ENCODE measurements at regions not wholly inside any gene's neighbourhood (a gene's known extent, or its start where the extent isn't known, plus 50 kb on each side); places are given as distances from the start of the nearest gene placed in this dataset.

DNA sequence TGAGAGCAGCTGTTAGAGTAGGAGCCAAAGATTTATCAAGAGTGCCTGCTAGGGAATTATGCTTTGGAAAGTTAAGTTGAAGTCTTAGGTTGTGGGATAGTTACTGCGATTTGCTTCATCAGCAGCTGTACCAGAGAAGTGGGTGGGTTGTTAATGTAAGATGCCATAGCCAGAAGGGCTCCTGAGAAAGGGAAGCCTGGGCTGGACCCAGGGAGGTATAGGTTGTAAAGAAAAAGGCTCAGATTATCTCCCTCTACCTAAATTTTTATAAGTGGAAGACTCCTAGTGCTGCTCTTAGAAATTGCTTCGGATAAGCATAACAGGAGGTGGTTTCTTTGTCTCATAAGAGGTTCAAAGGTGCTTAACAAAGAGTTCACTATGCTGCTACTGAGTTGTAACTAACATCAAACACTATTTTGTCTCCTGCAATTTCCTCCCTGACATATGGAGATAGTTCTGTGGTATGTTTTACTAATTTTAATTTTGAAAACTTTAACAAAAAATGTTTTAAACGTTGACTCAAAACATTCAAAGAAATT lies 356.9 kb downstream of the DTHD1 start:
- Histone ChIP-seq H3K4me1 (ENCODE audit: control insufficient read depth, insufficient read depth, low read length) (no peaks in the 10 kb centered on the region), H3K9me3 (replicated peaks; ENCODE audit: control insufficient read depth, low read depth, low read length) (no peaks in the 10 kb centered on the region), H3K36me3 (ENCODE audit: control insufficient read depth, insufficient read depth, low read length) (no peaks in the 10 kb centered on the region), H3K27me3 (ENCODE audit: control insufficient read depth, insufficient read depth, low read length) (no peaks in the 10 kb centered on the region), H3K4me3 (ENCODE audit: low read length) (no peak overlapping the region), H3K27ac (ENCODE audit: low read length) (no peak overlapping the region)
- peak; percentile 1 for DNase-seq
- 56% methylated on average over 1 of the region's 3 CpGs for WGBS (ENCODE audit: insufficient coverage)

DNA sequence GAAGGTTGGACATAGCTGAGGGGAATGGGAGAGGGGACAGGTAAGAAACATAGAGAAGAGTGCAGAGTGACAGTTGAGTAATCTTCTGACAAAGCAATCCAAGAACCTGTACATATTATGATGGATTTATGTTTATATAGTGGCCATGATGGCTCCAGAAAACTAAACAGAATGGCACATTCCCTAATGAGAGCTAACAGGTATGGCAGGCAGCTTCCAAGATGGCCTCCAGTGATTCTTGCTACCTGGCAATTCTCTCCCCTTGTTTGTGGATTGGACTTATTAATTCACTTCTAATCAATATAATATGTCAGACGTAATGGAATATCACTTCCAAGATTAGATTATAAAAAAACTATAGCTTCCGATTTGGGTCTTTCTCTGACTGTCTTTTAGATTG lies 359.5 kb downstream of the DTHD1 start:
- WGBS (ENCODE audit: insufficient coverage): no CpG with 5 or more reads among the region's 2 CpGs
- Histone ChIP-seq H3K4me3 (ENCODE audit: low read length) (no peak overlapping the region), H3K27ac (ENCODE audit: low read length) (no peak overlapping the region), H3K27me3 (ENCODE audit: control insufficient read depth, insufficient read depth, low read length) (no peaks in the 10 kb centered on the region), H3K36me3 (ENCODE audit: control insufficient read depth, insufficient read depth, low read length) (no peaks in the 10 kb centered on the region), H3K4me1 (ENCODE audit: control insufficient read depth, insufficient read depth, low read length) (no peaks in the 10 kb centered on the region), H3K9me3 (replicated peaks; ENCODE audit: control insufficient read depth, low read depth, low read length) (no peaks in the 10 kb centered on the region)
- DNase-seq: no peak

DNA sequence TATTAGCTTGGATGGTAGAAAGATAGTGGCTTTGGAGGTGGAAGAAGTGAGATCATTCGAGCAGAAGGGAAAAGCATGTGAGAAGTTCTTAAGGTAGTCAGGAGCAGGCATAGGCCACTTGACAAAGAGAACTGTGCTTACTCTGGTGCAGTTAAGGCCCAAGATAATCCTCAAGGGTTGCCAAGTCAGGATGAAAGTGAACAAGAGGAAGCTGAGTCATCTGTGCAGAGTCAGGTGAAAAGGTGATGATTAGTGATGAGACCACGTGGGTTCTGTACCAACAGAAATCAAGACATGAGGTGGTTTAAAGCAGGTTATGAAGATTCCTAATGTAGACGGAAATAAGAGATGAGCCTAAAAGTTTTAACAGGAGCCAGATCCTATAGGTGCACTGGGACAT lies 369.8 kb downstream of the DTHD1 start:
- no peak for DNase-seq
- Histone ChIP-seq H3K9me3 (replicated peaks; ENCODE audit: control insufficient read depth, low read depth, low read length) (no peaks in the 10 kb centered on the region), H3K4me1 (ENCODE audit: control insufficient read depth, insufficient read depth, low read length) (no peaks in the 10 kb centered on the region), H3K4me3 (ENCODE audit: low read length) (no peak overlapping the region), H3K36me3 (ENCODE audit: control insufficient read depth, insufficient read depth, low read length) (no peaks in the 10 kb centered on the region), H3K27ac (ENCODE audit: low read length) (no peak overlapping the region), H3K27me3 (ENCODE audit: control insufficient read depth, insufficient read depth, low read length) (no peaks in the 10 kb centered on the region)
- 82% methylated on average over 3 of the region's 3 CpGs for WGBS (ENCODE audit: insufficient coverage)

DNA sequence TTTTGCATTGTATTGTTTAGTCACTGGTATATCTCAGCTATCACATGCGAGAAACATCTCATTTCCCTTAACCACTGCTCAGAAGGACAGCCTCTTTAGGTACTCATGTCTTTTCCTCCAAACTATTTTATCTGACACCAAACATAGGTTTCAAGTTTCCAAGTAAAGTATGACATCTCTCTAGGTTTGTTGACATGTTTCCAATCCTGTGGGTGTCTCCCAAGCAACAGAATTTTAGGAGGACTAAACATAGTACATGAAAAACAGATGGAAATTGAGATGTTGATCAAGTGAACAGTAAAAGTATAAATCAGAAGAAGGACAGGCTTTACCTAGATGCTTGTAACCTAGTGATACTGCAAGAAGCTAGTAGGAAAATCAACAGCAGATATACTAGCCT lies 371.4 kb downstream of the DTHD1 start:
- H3K4me1 ChIP-seq (ENCODE audit: control insufficient read depth, insufficient read depth, low read length): no peaks in the 10 kb centered on the region
- H3K27ac ChIP-seq (ENCODE audit: low read length): no peak overlapping the region
- H3K27me3 ChIP-seq (ENCODE audit: control insufficient read depth, insufficient read depth, low read length): no peaks in the 10 kb centered on the region
- WGBS (ENCODE audit: insufficient coverage): no CpG with 5 or more reads among the region's 1 CpG
- H3K9me3 ChIP-seq (replicated peaks; ENCODE audit: control insufficient read depth, low read depth, low read length): no peaks in the 10 kb centered on the region
- peak; percentile 7 for DNase-seq
- H3K4me3 ChIP-seq (ENCODE audit: low read length): no peak overlapping the region
- no peaks in the 10 kb centered on the region for H3K36me3 ChIP-seq (ENCODE audit: control insufficient read depth, insufficient read depth, low read length)

DNA sequence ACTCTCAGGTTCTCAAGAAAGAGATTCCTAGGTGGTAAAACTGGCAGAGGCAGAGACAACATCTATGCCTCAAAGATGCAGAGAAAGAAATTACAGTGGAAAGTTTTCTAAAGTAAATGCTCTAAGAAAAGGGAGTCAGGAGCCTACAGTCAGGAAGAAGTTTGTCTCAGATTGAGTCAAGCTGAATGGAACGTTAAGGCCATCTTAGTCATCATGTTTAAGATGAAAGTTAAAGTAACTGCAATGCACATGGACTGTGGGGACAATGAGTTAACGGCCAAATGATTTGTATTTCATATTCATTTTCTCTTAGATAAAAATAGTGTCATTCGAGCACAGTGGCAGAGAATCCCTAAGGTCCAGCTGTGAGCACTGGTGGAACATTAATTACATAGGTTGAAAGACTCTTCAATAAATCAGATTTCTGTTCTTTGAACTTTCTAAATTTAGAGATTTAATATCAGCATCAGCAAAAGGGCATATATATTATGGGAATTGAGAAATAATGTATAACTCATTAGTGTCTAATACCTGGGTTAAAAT lies 384.6 kb downstream of the DTHD1 start:
- Histone ChIP-seq H3K4me3 (ENCODE audit: low read length) (no peak overlapping the region), H3K27me3 (ENCODE audit: control insufficient read depth, insufficient read depth, low read length) (no peaks in the 10 kb centered on the region), H3K9me3 (replicated peaks; ENCODE audit: control insufficient read depth, low read depth, low read length) (peaks cover 2% of the 10 kb centered on the region), H3K36me3 (ENCODE audit: control insufficient read depth, insufficient read depth, low read length) (no peaks in the 10 kb centered on the region), H3K27ac (ENCODE audit: low read length) (no peak overlapping the region), H3K4me1 (ENCODE audit: control insufficient read depth, insufficient read depth, low read length) (no peaks in the 10 kb centered on the region)
- WGBS (ENCODE audit: insufficient coverage): no CpG with 5 or more reads among the region's 3 CpGs
- no peak for DNase-seq

DNA sequence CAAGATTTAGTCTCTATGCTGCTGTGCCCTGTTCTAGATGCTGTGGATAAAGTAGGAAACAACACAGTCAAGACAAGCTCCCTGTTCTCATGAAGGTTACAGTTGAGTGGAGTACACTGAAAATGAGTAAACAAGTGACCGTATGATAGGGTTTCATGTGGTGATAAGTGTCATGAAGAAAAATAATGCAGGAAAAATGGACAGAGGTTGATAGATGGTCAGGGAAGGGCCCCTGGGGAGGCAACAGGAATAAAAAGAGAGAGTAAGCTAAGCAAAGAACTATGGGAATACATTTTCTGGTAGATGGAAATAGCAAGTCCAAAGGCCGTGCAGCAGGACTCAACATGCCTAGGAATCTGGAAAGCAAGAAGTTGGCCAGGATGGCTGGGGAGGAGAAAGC lies 394.0 kb downstream of the DTHD1 start:
- Histone ChIP-seq H3K9me3 (replicated peaks; ENCODE audit: control insufficient read depth, low read depth, low read length) (no peaks in the 10 kb centered on the region), H3K4me3 (ENCODE audit: low read length) (no peak overlapping the region), H3K27me3 (ENCODE audit: control insufficient read depth, insufficient read depth, low read length) (no peaks in the 10 kb centered on the region), H3K36me3 (ENCODE audit: control insufficient read depth, insufficient read depth, low read length) (no peaks in the 10 kb centered on the region), H3K4me1 (ENCODE audit: control insufficient read depth, insufficient read depth, low read length) (no peaks in the 10 kb centered on the region), H3K27ac (ENCODE audit: low read length) (no peak overlapping the region)
- 96% methylated on average over 2 of the region's 2 CpGs for WGBS (ENCODE audit: insufficient coverage)
- no peak for DNase-seq

DNA sequence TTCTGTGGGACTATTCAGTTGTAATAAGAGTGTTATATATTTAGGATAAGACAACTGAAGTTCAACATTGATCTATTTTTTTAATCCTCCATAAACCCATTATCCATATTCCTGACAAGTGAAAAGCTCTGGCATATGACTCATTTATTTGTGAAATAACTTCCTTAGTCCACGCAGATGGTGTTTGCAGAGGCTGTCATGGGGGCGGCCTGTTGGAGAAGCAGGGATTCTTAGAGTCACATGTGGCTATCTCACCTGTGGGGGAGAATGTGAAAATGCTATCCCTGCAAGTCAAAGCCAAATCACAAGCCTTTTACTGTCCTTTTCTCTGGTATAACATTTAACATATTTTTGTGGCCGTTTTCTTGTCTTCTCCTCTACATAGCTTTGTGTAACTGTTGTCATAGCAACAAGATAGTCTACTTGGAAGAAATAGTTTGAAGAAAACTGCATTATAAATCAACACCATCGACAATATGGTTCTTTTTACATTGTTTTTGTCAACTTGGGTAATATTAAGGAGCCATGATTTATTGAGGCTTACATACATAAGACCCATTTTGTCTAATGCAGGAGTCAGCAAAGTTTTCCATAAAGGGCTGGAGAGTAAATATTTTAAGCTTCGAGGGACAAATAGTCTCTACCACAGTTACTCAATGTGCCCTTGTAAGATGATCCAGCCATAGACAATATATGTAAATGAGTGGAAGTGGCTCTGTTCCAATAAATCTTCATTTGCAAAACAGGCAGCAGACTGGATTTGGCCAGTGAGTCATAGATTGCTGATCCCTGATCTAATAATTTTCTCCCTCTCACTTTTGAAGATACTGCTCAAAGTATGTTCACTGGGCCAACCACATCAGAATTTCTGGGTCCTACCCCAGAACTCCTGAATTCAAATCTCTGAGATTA lies 395.0 kb downstream of the DTHD1 start:
- H3K4me1 ChIP-seq (ENCODE audit: control insufficient read depth, insufficient read depth, low read length): no peaks in the 10 kb centered on the region
- H3K9me3 ChIP-seq (replicated peaks; ENCODE audit: control insufficient read depth, low read depth, low read length): no peaks in the 10 kb centered on the region
- H3K27ac ChIP-seq (ENCODE audit: low read length): no peak overlapping the region
- no peaks in the 10 kb centered on the region for H3K27me3 ChIP-seq (ENCODE audit: control insufficient read depth, insufficient read depth, low read length)
- peak; percentile 28 for DNase-seq
- no peaks in the 10 kb centered on the region for H3K36me3 ChIP-seq (ENCODE audit: control insufficient read depth, insufficient read depth, low read length)
- H3K4me3 ChIP-seq (ENCODE audit: low read length): no peak overlapping the region
- WGBS (ENCODE audit: insufficient coverage): no CpG with 5 or more reads among the region's 5 CpGs

DNA sequence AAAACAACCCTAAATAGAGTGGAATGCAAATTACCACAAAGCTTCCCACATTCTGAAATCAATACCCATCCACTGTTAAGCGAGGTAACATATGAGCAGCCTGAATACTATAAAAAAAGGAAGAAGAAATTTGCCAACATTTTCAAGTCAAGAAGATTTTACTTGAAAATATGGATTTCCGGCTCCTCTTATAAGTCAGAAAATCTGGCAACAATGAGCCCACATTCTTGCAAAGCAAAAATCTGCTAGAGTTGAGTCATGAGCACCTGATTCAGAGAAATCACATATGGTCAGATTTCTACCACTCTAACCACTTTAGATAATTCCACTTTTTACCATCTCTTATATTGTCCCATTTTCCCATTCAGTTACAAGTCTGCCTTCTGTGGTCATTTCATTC lies 395.7 kb downstream of the DTHD1 start:
- Histone ChIP-seq H3K36me3 (ENCODE audit: control insufficient read depth, insufficient read depth, low read length) (no peaks in the 10 kb centered on the region), H3K4me3 (ENCODE audit: low read length) (no peak overlapping the region), H3K27me3 (ENCODE audit: control insufficient read depth, insufficient read depth, low read length) (no peaks in the 10 kb centered on the region), H3K27ac (ENCODE audit: low read length) (no peak overlapping the region), H3K4me1 (ENCODE audit: control insufficient read depth, insufficient read depth, low read length) (no peaks in the 10 kb centered on the region), H3K9me3 (replicated peaks; ENCODE audit: control insufficient read depth, low read depth, low read length) (no peaks in the 10 kb centered on the region)
- no peak for DNase-seq
- WGBS (ENCODE audit: insufficient coverage): no CpG with 5 or more reads among the region's 2 CpGs

DNA sequence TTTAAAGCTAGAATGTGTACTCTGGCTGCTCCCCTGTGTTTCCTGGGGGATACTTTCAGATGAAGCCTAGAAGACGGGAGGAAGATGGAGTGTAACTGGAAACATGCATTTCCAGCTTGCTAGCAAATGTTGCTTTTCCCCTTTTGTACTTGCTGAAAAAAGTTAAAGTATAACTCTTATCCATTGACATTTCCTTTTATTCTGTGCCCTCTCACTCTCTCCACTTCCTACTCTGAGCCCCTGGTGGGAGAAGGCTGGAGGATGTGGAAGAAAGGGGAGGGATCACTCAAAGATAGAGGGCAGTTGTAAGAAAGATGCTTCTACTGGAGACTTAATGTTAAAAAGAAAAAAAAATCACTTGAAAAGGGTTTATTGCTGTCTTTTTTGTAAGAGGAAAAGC lies 396.5 kb downstream of the DTHD1 start:
- no peak overlapping the region for H3K4me3 ChIP-seq (ENCODE audit: low read length)
- no peaks in the 10 kb centered on the region for H3K27me3 ChIP-seq (ENCODE audit: control insufficient read depth, insufficient read depth, low read length)
- WGBS (ENCODE audit: insufficient coverage): no CpG with 5 or more reads among the region's 1 CpG
- H3K9me3 ChIP-seq (replicated peaks; ENCODE audit: control insufficient read depth, low read depth, low read length): no peaks in the 10 kb centered on the region
- H3K27ac ChIP-seq (ENCODE audit: low read length): no peak overlapping the region
- DNase-seq: no peak
- no peaks in the 10 kb centered on the region for H3K36me3 ChIP-seq (ENCODE audit: control insufficient read depth, insufficient read depth, low read length)
- no peaks in the 10 kb centered on the region for H3K4me1 ChIP-seq (ENCODE audit: control insufficient read depth, insufficient read depth, low read length)

DNA sequence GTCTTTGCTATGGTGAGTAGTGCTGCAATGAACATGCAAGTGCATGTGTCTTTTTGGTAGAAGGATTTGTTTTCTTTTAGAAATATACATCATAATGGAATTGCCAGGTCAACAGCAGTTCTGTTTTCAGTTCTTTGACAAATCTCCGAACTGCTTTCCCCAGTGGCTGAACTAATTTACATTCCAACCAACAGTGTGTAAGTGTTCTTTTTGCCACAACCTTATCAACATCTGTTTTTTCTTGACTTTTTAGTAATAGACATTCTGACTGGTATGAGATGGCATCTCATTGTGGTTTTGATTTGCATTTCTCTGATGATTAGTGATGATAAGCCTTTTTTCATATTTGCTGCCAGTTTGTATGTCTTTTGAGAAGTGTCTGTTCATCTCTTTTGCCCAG lies 406.3 kb downstream of the DTHD1 start:
- WGBS (ENCODE audit: insufficient coverage): no CpG with 5 or more reads among the region's 1 CpG
- H3K9me3 ChIP-seq (replicated peaks; ENCODE audit: control insufficient read depth, low read depth, low read length): peaks cover 3% of the 10 kb centered on the region
- no peaks in the 10 kb centered on the region for H3K4me1 ChIP-seq (ENCODE audit: control insufficient read depth, insufficient read depth, low read length)
- no peak overlapping the region for H3K4me3 ChIP-seq (ENCODE audit: low read length)
- H3K36me3 ChIP-seq (ENCODE audit: control insufficient read depth, insufficient read depth, low read length): no peaks in the 10 kb centered on the region
- DNase-seq: no peak
- no peaks in the 10 kb centered on the region for H3K27me3 ChIP-seq (ENCODE audit: control insufficient read depth, insufficient read depth, low read length)
- no peak overlapping the region for H3K27ac ChIP-seq (ENCODE audit: low read length)
